ENCODE measurements at regions not wholly inside any gene's neighbourhood (a gene's known extent, or its start where the extent isn't known, plus 50 kb on each side); places are given as distances from the start of the nearest gene placed in this dataset.

GRCh38 chr12:54711669-54712068, 63.5 kb upstream of the DCD start:
- DNase-seq, result no peak

- DNase-seq, result no peak
These were observed 60.7 kb upstream of the DCD start for GRCh38 chr12:54708826-54709225.

DNA sequence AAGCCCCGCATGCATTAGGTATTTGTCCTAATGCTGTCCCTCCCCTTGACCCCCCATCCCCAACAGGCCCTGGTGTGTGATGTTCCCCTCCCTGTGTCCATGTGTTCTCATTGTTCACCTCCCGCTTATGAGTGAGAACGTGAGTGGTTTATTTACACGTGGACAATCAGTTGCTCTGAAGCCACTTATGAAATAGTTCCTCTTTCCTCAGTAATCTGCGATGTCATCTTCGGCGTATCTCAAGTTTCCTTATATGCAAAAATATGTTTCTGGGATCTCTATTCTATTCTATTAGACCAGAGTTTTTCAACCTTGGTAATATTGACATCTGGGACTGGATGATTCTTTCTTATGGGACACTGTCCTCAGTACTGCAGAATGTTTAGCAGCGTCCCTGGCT, 56.0 kb upstream of the DCD start:
- no peak for DNase-seq

DNA sequence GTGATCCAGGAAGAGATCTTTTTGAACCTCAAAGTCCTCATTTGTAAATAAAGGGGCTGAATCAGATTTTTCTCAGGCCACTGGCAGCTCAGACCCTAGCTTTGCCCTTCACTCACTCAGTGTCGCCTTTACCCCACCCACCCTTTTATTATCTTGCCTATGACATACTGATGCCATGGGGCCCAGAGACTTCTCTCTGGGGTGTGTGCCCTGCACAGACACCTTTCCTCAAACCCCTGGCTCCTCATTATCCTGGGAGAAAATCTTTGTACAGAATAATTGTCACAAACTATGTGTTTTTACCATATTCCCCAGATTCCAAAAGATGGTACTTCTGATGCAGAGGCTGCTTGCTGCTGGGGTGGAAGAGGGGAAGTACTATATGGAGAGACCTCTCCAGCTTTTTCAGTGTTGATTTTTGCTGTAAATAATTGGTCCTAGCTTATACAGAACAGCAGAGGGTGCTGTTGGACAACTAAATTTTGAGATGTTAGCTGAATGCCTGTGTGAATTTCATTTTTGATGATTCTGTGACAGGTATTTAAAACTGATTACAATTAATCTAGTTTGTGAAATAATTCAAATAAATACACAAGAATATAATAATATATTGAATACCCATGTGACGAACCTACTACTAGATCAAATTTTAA, 53.9 kb upstream of the DCD start:
- DNase-seq, result peak; percentile 38

GRCh38 chr12:54700849-54701248, 52.7 kb upstream of the DCD start:
- no peak for DNase-seq

DNA sequence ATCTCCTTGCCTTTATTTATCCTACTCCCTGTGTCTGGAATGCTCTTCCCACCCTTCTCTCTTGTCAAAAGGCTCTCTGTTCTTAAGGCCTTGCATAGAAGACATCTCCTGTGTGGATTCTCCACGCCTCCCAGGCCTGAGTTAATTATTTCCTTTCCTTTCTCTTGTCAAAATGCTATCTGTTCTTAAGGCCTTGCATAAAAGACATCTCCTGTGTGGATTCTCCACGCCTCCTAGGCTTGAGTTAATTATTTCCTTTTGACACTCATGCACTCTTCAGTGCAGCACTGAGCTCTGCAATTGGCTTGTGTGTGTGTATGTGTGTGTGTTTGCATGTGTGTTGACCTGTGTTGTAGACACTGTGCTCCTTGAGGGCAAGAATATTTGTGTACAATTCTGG, 52.1 kb upstream of the DCD start:
- DNase-seq, result no peak
